ENCODE measurements at regions not wholly inside any gene's neighbourhood (a gene's known extent, or its start where the extent isn't known, plus 50 kb on each side); places are given as distances from the start of the nearest gene placed in this dataset.

DNA sequence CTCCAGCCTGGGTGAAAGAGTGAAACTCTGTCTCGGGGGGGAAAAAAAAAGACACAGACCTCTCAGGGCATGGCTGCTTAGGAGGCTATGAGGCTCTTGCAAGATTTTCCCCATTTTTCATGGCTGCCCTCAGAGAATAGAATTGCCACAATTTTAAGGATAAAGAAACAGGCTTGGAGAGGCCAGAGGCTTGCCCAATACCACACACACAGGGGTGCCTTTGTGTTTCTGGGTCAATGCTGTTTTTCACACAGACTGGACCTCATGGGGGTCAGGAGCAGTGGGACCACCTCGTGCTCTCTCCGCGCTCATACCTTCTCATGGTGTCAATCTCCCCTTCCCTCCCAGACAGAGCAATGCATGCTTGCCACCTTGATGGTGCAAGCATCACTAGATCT, 65.4 kb upstream of the ST3GAL5 start:
- no peak for ATAC-seq
- TF ChIP-seq ZNF8 (CRISPR knock-in tag; IDR thresholded peaks at IDR 0.05) (no peak), ESRRG (CRISPR knock-in tag; IDR thresholded peaks at IDR 0.05) (no peak), ARNTL (CRISPR knock-in tag; IDR thresholded peaks at IDR 0.05; ENCODE audit: borderline replicate concordance, low read depth) (no peak), CSDC2 (CRISPR knock-in tag; IDR thresholded peaks at IDR 0.05) (no peak), ZFP30 (CRISPR knock-in tag; IDR thresholded peaks at IDR 0.05) (no peak), OSR1 (CRISPR knock-in tag; IDR thresholded peaks at IDR 0.05) (no peak), RARB (CRISPR knock-in tag; IDR thresholded peaks at IDR 0.05) (no peak), ZFP3 (CRISPR knock-in tag; IDR thresholded peaks at IDR 0.05) (no peak), ZNF565 (CRISPR knock-in tag; conservative IDR thresholded peaks at IDR 0.05; ENCODE audit: low read depth) (no peak), ZNF70 (CRISPR knock-in tag; IDR thresholded peaks at IDR 0.05) (no peak), GLIS3 (CRISPR knock-in tag; IDR thresholded peaks at IDR 0.05) (no peak)
- TF ChIP-seq, protein P1, sequence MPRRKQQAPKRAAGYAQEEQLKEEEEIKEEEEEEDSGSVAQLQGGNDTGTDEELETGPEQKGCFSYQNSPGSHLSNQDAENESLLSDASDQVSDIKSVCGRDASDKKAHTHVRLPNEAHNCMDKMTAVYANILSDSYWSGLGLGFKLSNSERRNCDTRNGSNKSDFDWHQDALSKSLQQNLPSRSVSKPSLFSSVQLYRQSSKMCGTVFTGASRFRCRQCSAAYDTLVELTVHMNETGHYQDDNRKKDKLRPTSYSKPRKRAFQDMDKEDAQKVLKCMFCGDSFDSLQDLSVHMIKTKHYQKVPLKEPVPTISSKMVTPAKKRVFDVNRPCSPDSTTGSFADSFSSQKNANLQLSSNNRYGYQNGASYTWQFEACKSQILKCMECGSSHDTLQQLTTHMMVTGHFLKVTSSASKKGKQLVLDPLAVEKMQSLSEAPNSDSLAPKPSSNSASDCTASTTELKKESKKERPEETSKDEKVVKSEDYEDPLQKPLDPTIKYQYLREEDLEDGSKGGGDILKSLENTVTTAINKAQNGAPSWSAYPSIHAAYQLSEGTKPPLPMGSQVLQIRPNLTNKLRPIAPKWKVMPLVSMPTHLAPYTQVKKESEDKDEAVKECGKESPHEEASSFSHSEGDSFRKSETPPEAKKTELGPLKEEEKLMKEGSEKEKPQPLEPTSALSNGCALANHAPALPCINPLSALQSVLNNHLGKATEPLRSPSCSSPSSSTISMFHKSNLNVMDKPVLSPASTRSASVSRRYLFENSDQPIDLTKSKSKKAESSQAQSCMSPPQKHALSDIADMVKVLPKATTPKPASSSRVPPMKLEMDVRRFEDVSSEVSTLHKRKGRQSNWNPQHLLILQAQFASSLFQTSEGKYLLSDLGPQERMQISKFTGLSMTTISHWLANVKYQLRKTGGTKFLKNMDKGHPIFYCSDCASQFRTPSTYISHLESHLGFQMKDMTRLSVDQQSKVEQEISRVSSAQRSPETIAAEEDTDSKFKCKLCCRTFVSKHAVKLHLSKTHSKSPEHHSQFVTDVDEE (CRISPR knock-in tag; IDR thresholded peaks at IDR 0.05), result no peak
- TF ChIP-seq, protein P2, sequence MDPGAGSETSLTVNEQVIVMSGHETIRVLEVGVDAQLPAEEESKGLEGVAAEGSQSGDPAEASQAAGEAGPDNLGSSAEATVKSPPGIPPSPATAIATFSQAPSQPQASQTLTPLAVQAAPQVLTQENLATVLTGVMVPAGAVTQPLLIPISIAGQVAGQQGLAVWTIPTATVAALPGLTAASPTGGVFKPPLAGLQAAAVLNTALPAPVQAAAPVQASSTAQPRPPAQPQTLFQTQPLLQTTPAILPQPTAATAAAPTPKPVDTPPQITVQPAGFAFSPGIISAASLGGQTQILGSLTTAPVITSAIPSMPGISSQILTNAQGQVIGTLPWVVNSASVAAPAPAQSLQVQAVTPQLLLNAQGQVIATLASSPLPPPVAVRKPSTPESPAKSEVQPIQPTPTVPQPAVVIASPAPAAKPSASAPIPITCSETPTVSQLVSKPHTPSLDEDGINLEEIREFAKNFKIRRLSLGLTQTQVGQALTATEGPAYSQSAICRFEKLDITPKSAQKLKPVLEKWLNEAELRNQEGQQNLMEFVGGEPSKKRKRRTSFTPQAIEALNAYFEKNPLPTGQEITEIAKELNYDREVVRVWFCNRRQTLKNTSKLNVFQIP (CRISPR knock-in tag; IDR thresholded peaks at IDR 0.05; ENCODE audit: borderline replicate concordance, low read depth), result no peak
- TF ChIP-seq, protein P3, sequence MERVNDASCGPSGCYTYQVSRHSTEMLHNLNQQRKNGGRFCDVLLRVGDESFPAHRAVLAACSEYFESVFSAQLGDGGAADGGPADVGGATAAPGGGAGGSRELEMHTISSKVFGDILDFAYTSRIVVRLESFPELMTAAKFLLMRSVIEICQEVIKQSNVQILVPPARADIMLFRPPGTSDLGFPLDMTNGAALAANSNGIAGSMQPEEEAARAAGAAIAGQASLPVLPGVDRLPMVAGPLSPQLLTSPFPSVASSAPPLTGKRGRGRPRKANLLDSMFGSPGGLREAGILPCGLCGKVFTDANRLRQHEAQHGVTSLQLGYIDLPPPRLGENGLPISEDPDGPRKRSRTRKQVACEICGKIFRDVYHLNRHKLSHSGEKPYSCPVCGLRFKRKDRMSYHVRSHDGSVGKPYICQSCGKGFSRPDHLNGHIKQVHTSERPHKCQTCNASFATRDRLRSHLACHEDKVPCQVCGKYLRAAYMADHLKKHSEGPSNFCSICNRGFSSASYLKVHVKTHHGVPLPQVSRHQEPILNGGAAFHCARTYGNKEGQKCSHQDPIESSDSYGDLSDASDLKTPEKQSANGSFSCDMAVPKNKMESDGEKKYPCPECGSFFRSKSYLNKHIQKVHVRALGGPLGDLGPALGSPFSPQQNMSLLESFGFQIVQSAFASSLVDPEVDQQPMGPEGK (CRISPR knock-in tag; IDR thresholded peaks at IDR 0.05; ENCODE audit: borderline replicate concordance), result no peak

DNA sequence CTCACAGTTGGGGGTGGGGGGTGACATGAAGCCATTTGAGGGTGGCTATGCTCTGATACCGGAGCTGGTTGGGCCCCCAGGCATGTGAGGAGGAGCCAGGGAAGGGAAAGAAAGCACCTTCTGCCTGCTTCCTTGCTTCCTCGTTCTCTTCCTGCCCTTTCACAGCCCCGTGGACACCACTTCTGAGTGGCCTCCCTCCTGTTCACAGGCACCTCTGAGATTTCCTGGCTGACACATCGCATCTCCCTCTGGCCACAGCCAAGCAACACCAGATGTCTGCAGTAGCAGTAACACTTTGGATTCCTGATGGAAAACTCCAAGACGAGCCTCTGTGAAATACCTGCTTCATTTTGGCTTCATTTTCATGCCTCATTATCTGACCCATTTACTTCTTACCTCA, 64.7 kb upstream of the ST3GAL5 start:
- no peak for TF ChIP-seq ZFP30 (CRISPR knock-in tag; IDR thresholded peaks at IDR 0.05)
- TF ChIP-seq ZFP3 (CRISPR knock-in tag; IDR thresholded peaks at IDR 0.05), result no peak
- TF ChIP-seq RARB (CRISPR knock-in tag; IDR thresholded peaks at IDR 0.05), result no peak
- TF ChIP-seq PPARA (CRISPR knock-in tag; IDR thresholded peaks at IDR 0.05; ENCODE audit: borderline replicate concordance), result no peak
- TF ChIP-seq ISL1 (CRISPR knock-in tag; IDR thresholded peaks at IDR 0.05), result no peak
- no peak for TF ChIP-seq ARNTL (CRISPR knock-in tag; IDR thresholded peaks at IDR 0.05; ENCODE audit: borderline replicate concordance, low read depth)
- no peak for TF ChIP-seq ZNF8 (CRISPR knock-in tag; IDR thresholded peaks at IDR 0.05)
- TF ChIP-seq, protein P1 (CRISPR knock-in tag; IDR thresholded peaks at IDR 0.05), result no peak
- TF ChIP-seq ZC3H10 (CRISPR knock-in tag; IDR thresholded peaks at IDR 0.05), result no peak
- no peak for TF ChIP-seq TOX (CRISPR knock-in tag; IDR thresholded peaks at IDR 0.05; ENCODE audit: borderline replicate concordance)
- ATAC-seq, result peak; percentile 43

DNA sequence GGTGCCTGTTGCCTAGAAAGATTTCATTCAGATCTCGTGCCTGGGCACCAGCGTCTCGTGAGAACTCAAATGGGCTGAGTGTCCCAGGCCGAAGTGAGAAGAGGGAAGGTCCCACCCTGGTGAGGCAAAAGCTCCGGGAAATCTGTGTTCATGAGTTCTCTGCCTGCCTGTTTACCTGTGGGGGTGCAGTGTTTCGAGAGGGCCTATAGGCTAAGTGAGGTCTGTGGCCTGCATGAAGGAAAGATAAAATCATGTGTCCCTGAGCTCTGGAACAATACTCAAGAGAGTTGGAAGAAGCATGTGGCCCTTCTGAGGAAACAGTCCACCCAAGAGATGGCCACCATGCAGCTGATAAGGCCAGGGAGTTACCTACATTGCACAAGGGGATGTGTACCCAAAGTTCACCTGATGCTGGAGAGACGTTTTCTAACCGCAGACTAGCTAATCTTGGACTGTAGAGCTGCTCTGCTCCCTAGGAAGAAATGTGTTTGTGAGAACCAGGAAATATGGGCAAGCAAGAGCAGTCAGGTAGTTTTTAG, 63.5 kb upstream of the ST3GAL5 start:
- ATAC-seq, result no peak
- TF ChIP-seq, protein P4, sequence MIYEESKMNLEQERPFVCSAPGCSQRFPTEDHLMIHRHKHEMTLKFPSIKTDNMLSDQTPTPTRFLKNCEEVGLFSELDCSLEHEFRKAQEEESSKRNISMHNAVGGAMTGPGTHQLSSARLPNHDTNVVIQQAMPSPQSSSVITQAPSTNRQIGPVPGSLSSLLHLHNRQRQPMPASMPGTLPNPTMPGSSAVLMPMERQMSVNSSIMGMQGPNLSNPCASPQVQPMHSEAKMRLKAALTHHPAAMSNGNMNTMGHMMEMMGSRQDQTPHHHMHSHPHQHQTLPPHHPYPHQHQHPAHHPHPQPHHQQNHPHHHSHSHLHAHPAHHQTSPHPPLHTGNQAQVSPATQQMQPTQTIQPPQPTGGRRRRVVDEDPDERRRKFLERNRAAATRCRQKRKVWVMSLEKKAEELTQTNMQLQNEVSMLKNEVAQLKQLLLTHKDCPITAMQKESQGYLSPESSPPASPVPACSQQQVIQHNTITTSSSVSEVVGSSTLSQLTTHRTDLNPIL (CRISPR knock-in tag; IDR thresholded peaks at IDR 0.05; ENCODE audit: low read depth), result no peak
- TF ChIP-seq TOX (CRISPR knock-in tag; IDR thresholded peaks at IDR 0.05; ENCODE audit: borderline replicate concordance), result no peak
- TF ChIP-seq, protein P2 (CRISPR knock-in tag; IDR thresholded peaks at IDR 0.05; ENCODE audit: borderline replicate concordance, low read depth), result no peak
- TF ChIP-seq, protein P3 (CRISPR knock-in tag; IDR thresholded peaks at IDR 0.05; ENCODE audit: borderline replicate concordance), result no peak
- no peak for TF ChIP-seq ZFP30 (CRISPR knock-in tag; IDR thresholded peaks at IDR 0.05)

Measured in SK-N-SH treated with all-trans-retinoic acid at 6 μM for 48 hours (cell line).